ENCODE measurements at regions not wholly inside any gene's neighbourhood (a gene's known extent, or its start where the extent isn't known, plus 50 kb on each side); places are given as distances from the start of the nearest gene placed in this dataset.

DNA sequence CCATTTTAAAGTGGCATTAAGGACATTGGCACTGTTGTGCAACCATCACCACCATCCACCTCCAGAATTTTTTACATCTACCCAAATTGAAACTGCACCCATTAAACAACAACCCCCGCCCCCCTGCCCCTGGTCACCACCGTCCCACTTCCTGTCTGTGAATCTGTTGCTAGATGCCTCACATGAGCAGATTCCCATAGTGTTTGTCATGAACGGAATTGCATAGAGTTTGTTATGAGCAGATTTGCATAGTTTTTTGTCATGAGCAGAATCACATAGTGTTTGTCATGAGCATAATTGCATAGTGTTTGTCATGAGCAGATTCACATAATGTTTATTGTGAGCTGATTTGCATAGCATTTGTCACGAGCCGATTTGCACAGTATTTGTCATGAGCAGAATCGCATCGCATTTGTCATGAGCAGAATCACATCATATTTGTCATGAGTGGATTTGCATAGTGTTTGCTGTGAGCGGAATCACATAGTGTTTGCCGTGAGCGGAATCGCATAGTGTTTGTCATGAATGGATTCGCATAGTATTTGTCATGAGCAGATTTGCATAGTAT lies 54.0 kb upstream of the GTF3A start:
- DNase-seq = no peak

DNA sequence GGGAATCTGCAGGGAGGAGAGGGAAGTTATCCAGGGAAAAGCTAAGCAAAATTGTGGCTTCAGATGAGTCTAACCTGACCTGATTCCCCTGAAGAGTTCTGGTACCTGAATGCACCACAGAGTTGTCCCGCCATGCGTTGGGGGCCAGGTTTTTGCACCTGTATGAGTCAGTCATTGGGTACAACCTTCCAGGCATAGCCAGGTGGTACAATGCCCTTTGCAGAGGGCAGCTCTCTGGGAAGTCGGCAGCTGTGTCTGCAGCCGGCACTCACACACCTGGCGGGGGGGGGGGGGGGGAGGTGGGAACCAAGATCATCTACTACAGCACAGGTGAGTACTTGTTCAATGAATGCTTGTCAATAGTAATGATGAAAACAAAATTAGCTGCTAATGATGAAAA lies 52.5 kb upstream of the GTF3A start:
- no peak for DNase-seq

DNA sequence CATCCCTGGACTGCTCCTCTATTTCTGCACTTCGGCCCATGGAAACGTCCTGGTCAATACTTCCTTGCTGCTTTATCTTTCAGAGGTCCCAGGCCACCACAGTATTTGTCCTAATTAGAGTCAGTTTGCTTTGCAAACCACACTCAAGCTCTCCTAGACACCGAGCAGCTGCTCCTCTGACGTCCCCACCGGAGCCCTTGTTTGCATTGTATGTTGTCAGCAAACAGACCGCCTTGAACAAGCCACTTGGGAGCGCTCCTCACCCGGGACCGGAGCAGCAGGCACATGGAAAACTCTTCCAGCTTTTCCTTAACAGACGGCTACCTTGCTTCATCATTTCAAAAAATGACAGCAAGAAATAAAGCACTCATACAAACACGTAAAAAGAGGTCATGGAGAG lies 51.5 kb upstream of the GTF3A start:
- no peak for DNase-seq

DNA sequence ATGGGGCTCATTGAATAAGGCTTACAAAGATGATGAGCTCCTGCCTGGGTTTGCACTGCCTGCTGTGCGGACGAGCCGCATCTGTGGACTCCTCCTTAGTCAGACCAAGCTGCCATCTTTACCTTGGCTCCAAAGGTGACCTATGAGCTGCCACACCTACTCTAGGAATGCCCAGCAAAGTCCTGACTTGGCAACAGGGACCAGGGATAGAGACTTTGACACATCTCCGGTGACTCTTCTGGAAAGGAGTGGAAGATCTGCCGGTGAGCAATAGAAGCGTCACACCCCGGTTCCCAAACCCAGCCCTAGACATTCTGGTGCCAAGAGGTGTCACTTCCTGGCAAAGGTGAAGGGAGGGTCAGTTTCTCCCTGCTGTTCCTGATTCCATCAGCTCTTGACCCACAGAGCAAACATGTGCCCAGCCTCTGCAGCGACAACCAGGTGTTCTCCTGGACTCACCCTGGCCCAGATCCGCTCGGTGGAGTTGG lies 50.2 kb upstream of the GTF3A start:
- DNase-seq = no peak

Data from Kasumi-1 (cell line).